HG03575 (cell line): ENCODE measurements at regions not wholly inside any gene's neighbourhood (a gene's known extent, or its start where the extent isn't known, plus 50 kb on each side); places are given as distances from the start of the nearest gene placed in this dataset.
"Not testable (repeated sequence)": the region's sequence is repeated elsewhere in the genome, so short reads cannot be mapped to it uniquely, and the experiment has no call there.

Source experiments
- ATAC-seq: cut with Tn5 transposase; IDR thresholded peaks from one replicate; pipeline ENCODE4 v1.9.1; 2021; ENCODE audit not compliant: unreplicated experiment, insufficient number of reproducible peaks, low FRiP score; ENCODE audit errors: extremely low read depth

- ATAC-seq = not testable (repeated sequence)
Observed at GRCh38 chr20:40269274-40269673, 419.8 kb downstream of the MAFB start.

- ATAC-seq = no peak
Observed at GRCh38 chr20:40268321-40269075, 420.5 kb downstream of the MAFB start.

GRCh38 chr20:40265825-40266533, 423.1 kb downstream of the MAFB start:
- no peak for ATAC-seq

GRCh38 chr20:40262219-40262618, 426.8 kb downstream of the MAFB start:
- ATAC-seq = no peak

- no peak for ATAC-seq
Observed at GRCh38 chr20:40258931-40259330, 430.1 kb downstream of the MAFB start.

GRCh38 chr20:40257763-40258162, 431.3 kb downstream of the MAFB start:
- ATAC-seq = no peak

GRCh38 chr20:40255365-40255764, 433.7 kb downstream of the MAFB start:
- ATAC-seq = no peak

GRCh38 chr20:40254023-40254772, 434.8 kb downstream of the MAFB start:
- no peak for ATAC-seq

- ATAC-seq = no peak
Observed at GRCh38 chr20:40251284-40251932, 437.6 kb downstream of the MAFB start.

GRCh38 chr20:40249805-40250204, 439.2 kb downstream of the MAFB start:
- ATAC-seq = no peak

GRCh38 chr20:40245829-40246228, 443.2 kb downstream of the MAFB start:
- ATAC-seq = no peak

GRCh38 chr20:40244286-40244685, 444.8 kb downstream of the MAFB start:
- ATAC-seq = no peak

- ATAC-seq = no peak
Observed at GRCh38 chr20:40241596-40242343, 447.3 kb downstream of the MAFB start.

- ATAC-seq = no peak
Observed at GRCh38 chr20:40238511-40238910, 450.5 kb downstream of the MAFB start.

- no peak for ATAC-seq
Observed at GRCh38 chr20:40234593-40234992, 454.4 kb downstream of the MAFB start.

- ATAC-seq = no peak
Observed at GRCh38 chr20:40233406-40233805, 455.6 kb downstream of the MAFB start.

GRCh38 chr20:40232756-40233155, 456.3 kb downstream of the MAFB start:
- ATAC-seq = no peak

- no peak for ATAC-seq
Observed at GRCh38 chr20:40232273-40232672, 456.8 kb downstream of the MAFB start.

GRCh38 chr20:40230486-40230885, 458.6 kb downstream of the MAFB start:
- no peak for ATAC-seq
